Stimulated activated CD4-positive, alpha-beta T cell treated with anti-CD3 and anti-CD28 coated beads, Interleukin-12 subunit alpha, Interleukin-12 subunit beta, amount 100 ng/mL, for 4 hours (primary cell): ENCODE measurements at regions not wholly inside any gene's neighbourhood (a gene's known extent, or its start where the extent isn't known, plus 50 kb on each side); places are given as distances from the start of the nearest gene placed in this dataset.

Experiments used
- DNase-seq: peaks from one replicate; pipeline ENCODE4 v3.0.0-alpha.2; 2020

DNA sequence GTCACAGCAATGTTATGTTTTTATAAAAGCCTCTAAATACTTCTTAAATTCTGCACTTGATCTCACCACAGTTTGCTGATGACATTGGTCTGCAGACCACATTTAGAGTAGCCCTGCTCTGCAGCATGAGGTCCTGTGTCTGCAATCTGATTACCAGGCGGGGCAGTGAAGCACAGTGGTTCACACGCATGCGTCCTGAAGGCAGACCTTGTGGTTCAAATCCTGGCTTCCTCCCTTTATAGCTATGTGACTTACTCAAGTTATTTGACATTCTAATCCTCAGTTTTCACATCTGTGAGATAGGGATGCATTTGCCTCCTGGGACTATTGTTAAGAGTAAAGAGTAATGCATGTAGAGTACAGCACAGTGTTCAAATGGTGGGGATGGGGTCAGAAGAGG lies 50.3 kb downstream of the BMAL2 start:
- no peak for DNase-seq

DNA sequence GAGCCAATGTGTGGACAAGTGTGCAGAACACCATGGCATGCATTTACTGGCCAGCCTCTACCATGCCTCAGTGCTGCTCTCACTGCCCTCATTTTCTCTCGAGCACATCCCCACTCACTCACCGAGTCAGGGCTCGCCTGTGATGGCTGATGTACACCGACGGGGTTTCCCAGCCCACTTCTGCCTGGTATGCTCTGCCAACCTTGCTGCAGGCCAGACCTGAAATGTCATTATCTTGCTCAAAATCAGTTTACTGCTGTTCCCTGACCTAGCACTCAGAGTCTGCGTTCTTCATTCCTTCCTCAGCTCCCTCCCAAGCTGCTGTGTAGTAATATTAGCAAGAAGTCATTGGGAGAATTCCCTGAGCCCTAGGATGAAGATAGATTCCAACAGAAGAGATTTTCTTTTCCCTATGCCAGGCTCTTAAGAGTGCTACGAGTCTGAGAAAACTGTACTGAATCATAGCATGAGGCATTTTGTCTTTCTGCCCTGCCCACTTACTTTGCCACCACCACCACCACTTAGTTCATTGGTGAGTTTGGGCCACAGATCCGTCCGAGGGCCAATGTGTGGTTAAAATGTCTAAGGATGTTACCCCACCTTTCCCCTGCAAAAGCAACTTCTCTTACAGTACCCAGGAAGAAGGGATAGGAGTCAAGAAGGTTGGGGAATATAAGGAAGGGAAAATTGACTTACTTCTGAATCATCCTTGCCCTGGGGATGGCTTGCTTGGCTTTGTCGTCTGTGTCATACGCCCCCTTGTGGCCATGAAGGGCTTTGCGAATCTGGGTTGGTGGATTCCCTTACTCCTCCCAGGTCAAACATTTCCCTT lies 51.0 kb downstream of the BMAL2 start:
- peak; percentile 60 for DNase-seq

DNA sequence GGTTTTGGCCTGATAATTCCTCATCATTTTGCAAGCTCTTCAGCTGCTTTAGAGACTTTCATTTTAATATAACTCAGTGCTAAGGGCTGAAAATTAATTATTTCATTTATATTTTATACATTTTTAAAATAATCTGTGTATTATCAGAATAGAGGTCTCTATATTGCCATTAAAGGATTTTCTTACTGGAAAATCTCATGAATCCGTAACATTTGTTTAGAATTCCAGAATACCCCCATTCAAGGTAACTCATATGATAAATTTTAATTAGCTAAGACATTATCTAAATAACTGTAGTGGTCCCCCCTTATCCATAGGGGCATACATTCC lies 51.6 kb downstream of the BMAL2 start:
- DNase-seq: no peak

DNA sequence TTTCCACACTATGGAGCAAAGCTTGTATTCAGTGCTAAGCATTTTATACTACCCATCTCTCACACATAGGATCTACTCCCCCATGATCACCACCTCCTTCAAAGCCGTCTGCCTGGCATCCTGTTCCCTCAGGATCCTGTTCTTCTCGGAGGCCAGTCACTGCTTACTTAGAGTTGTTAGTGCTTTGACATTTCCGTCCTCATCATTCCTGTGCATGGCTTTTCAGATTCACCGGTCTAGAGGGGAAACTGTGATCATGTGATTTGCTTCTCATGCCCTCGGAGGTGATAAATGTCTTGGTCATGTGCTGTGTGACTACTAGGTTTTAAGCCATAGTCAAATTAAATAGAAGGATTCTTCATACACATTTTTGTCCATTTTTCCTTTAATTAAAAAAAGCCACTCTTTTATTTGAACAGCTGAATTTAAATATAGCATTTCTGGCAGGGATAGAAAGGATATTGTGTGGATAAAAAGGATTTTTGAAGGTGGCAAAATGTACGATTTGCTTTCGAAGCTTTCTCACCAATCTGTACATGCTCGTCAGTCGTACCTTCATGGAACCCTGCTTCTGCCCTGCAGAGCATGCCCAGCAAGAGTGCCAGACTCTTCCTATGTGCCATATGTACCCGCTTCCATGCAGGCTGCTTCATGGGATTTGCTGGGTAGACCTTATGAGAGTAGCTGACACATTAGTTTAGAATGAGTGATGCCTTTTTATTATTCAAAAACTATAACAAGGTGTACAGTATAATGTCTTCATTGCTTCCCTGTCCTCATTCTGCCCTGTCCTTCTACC lies 53.3 kb downstream of the BMAL2 start:
- no peak for DNase-seq

DNA sequence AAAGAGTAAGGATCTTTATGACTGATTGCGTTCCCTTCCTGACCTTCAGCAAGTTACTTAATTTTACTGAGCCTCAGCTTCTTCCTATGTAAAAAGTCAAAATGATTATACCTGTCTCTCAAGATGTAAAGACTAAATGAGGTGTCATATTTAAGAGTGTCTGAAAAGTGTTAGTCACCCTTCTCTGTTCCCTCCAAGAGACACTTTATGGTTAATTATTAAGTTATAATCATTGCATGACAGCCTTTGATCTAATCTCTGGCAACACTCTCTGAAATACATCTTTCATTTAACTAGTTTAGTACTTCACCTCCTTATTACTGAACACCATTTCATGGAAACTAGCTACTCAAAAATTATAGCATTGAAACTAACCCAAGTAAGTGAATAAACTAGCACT lies 54.8 kb downstream of the BMAL2 start:
- DNase-seq: no peak

DNA sequence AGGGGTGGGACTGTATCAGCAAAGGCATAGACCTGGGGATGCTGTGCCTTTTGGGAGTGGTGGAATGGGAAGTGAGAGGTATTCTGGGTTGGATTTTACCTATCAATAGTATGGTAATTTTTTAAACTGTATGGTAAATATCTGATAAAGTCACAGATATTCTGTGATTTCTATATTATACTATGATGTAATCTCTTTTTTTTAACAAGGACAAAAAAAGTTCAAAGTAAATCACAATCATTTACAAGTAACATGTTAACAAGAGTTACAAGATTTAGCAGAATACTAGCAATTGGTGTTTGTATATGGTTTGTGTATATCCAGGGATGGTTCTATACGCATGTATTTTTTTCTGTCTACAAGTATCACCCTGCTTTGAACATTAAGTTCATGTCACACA lies 56.0 kb downstream of the BMAL2 start:
- no peak for DNase-seq

DNA sequence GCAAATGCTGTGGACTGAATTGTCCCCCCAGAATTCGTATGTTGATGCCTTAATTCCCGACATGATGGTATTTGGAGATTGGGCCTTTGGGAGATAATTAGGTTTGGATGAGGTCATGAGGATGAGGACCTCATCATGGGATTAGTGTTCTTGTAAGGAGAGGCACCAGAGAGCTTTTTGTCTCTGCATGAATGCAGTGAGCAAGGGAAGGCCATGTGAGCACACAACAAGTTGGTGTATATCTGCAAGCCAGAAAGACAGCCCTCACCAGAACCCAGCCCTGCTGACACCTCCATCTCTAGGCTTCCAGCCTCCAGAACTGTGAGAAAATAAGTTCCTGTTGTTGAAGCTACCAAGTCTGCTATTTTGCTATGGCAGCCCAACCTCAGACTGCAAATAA lies 51.9 kb upstream of the SMCO2 start:
- DNase-seq: no peak

DNA sequence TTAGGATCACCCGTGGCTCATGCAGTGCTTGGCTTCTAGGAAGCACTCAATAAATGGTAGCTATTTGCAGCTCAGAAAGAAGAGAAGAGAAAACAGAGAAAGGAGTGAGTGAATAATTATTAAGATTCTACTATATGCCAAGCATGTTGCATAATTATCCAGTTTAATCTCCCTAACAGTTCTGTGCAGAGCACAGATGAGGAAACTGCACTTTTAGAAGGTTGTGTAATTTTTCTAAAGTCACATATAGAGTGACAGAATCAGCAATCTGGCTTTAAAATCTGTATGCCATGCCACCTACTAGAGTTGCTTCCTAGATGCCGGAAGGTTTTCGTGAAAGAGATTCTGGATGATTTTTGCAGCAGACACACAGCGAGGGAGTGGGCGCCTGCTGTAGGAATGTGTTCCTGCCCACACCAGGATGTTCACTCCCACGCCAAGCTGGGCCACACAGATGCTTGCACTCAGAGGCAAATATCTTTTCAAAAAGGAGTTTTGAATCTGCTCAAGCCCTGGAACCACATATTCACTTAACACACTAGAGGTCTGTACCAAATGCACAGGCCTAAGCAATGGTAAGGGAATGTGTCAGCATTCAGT lies 50.2 kb upstream of the SMCO2 start:
- no peak for DNase-seq
